GM23338 (cell line): ENCODE measurements at regions not wholly inside any gene's neighbourhood (a gene's known extent, or its start where the extent isn't known, plus 50 kb on each side); places are given as distances from the start of the nearest gene placed in this dataset.
"Not testable (repeated sequence)": the region's sequence is repeated elsewhere in the genome, so short reads cannot be mapped to it uniquely, and the experiment has no call there.

ENCODE experiments used
- ATAC-seq: fragments of 200-7000 bp; cut with Tn5 transposase; 3 replicates; pipeline ENCODE4 v1.9.1; 2020
- DNase-seq: peaks from one replicate; pipeline ENCODE4 v3.0.0-alpha.2; 2015; ENCODE audit warnings: low spot score
- H2AFZ ChIP-seq: fragments of 200-600 bp; sonication (generic); 2 replicates; pipeline ENCODE4 v1.8.0; 2016; ENCODE audit warnings: antibody characterized with exemption, mild to moderate bottlenecking, moderate library complexity
- H3F3A ChIP-seq: fragments of 200-600 bp; sonication (generic); replicated peaks from 2 replicates; pipeline ENCODE4 v1.8.0; 2017; ENCODE audit warnings: antibody characterized with exemption, mixed run types, low read depth
- H3K27ac ChIP-seq: fragments of 200-600 bp; sonication (generic); 2 replicates; pipeline ENCODE4 v1.6.1; 2016; ENCODE audit warnings: low read depth
- H3K27me3 ChIP-seq: fragments of 200-600 bp; sonication (generic); 2 replicates; pipeline ENCODE4 v1.8.0; 2016; ENCODE audit warnings: mild to moderate bottlenecking, mixed run types, moderate library complexity; ENCODE audit not compliant: insufficient read depth
- H3K36me3 ChIP-seq: fragments of 200-600 bp; sonication (generic); 2 replicates; pipeline ENCODE4 v1.8.0; 2016; ENCODE audit warnings: mild to moderate bottlenecking; ENCODE audit not compliant: insufficient read depth
- H3K4me1 ChIP-seq: fragments of 200-600 bp; sonication (generic); 2 replicates; pipeline ENCODE4 v1.8.0; 2016; ENCODE audit warnings: mild to moderate bottlenecking, moderate library complexity; ENCODE audit not compliant: insufficient read depth
- H3K4me2 ChIP-seq: fragments of 200-600 bp; sonication (generic); 2 replicates; pipeline ENCODE4 v1.7.1; 2017; ENCODE audit warnings: mixed run types
- H3K4me3 ChIP-seq: fragments of 200-600 bp; sonication (generic); 2 replicates; pipeline ENCODE4 v1.6.1; 2016; ENCODE audit warnings: mixed run types
- H3K79me2 ChIP-seq: fragments of 200-600 bp; sonication (generic); replicated peaks from 2 replicates; pipeline ENCODE4 v1.8.0; 2017; ENCODE audit warnings: mild to moderate bottlenecking; ENCODE audit not compliant: insufficient read depth
- H3K9me2 ChIP-seq: fragments of 200-600 bp; sonication (generic); 2 replicates; pipeline ENCODE4 v1.8.0; 2017; ENCODE audit not compliant: insufficient read depth
- H4K20me1 ChIP-seq: fragments of 200-600 bp; sonication (generic); replicated peaks from 2 replicates; pipeline ENCODE4 v1.8.0; 2017; ENCODE audit warnings: mild to moderate bottlenecking; ENCODE audit not compliant: insufficient read depth
- H3K27ac Mint-ChIP-seq: 2 replicates; pipeline ENCODE4 v1.8.0; 2020; ENCODE audit warnings: inconsistent platforms, mild to moderate bottlenecking, moderate library complexity, mixed read lengths
- H3K27me3 Mint-ChIP-seq: 3 replicates; pipeline ENCODE4 v1.8.0; 2022; ENCODE audit warnings: low read depth, mild to moderate bottlenecking, moderate library complexity, mixed read lengths, inconsistent platforms; ENCODE audit not compliant: insufficient read depth, poor library complexity
- H3K36me3 Mint-ChIP-seq: 3 replicates; pipeline ENCODE4 v1.8.0; 2021; ENCODE audit warnings: low read depth, mild to moderate bottlenecking, inconsistent platforms, moderate library complexity, mixed read lengths
- H3K4me1 Mint-ChIP-seq: 3 replicates; pipeline ENCODE4 v1.8.0; 2020; ENCODE audit warnings: mild to moderate bottlenecking, inconsistent platforms, mixed read lengths
- H3K4me3 Mint-ChIP-seq: 3 replicates; pipeline ENCODE4 v1.8.0; 2021; ENCODE audit warnings: moderate library complexity, mild to moderate bottlenecking, inconsistent platforms, mixed read lengths
- H3K9me3 Mint-ChIP-seq: 3 replicates; pipeline ENCODE4 v1.8.0; 2020; ENCODE audit warnings: moderate library complexity, mild to moderate bottlenecking, inconsistent platforms, mixed read lengths
- ETS1 ChIP-seq: IDR thresholded peaks from 2 replicates; pipeline ENCODE4 v1.6.1; 2016; ENCODE audit warnings: antibody characterized with exemption
- EZH2 ChIP-seq: fragments of 200-600 bp; sonication (generic); IDR thresholded peaks from one replicate; pipeline ENCODE4 v1.8.0; 2017; ENCODE audit warnings: antibody characterized with exemption, mild to moderate bottlenecking, low read depth; ENCODE audit not compliant: unreplicated experiment
- EZH2phosphoT487 ChIP-seq: fragments of 200-600 bp; sonication (generic); IDR thresholded peaks from one replicate; pipeline ENCODE4 v1.8.1; 2018; ENCODE audit warnings: antibody characterized with exemption; ENCODE audit not compliant: unreplicated experiment
- JUNB ChIP-seq: IDR thresholded peaks from one replicate; pipeline ENCODE4 v1.6.1; 2016; ENCODE audit warnings: antibody characterized with exemption; ENCODE audit not compliant: unreplicated experiment
- NANOG ChIP-seq: IDR thresholded peaks from 2 replicates; pipeline ENCODE4 v1.6.1; 2016; ENCODE audit warnings: antibody characterized with exemption, borderline replicate concordance
- POLR2AphosphoS5 ChIP-seq: IDR thresholded peaks from 2 replicates; pipeline ENCODE4 v1.6.1; 2016; ENCODE audit warnings: antibody characterized with exemption, low read depth
- REST ChIP-seq: IDR thresholded peaks from one replicate; pipeline ENCODE4 v1.6.1; 2018; ENCODE audit warnings: antibody characterized with exemption; ENCODE audit not compliant: unreplicated experiment
- ZNF114 ChIP-seq: fragments of 250-450 bp; sonication (Bioruptor Pico); IDR thresholded peaks from 2 replicates; pipeline ENCODE4 v1.5.0; 2020; ENCODE audit warnings: mild to moderate bottlenecking, moderate library complexity
- ZNF331 ChIP-seq: fragments of 250-450 bp; sonication (Bioruptor Pico); IDR thresholded peaks from 2 replicates; pipeline ENCODE4 v1.5.0; 2020; ENCODE audit warnings: low read depth, mild to moderate bottlenecking, moderate library complexity
- ZNF462 ChIP-seq: fragments of 250-450 bp; sonication (Bioruptor Pico); IDR thresholded peaks from 2 replicates; pipeline ENCODE4 v1.5.0; 2020; ENCODE audit warnings: mild to moderate bottlenecking, moderate library complexity

- Histone ChIP-seq H3K4me2 (no peak overlapping the region), H3K36me3 (no peaks in the 10 kb centered on the region), H3F3A (no peaks in the 10 kb centered on the region), H3K27me3 (no peaks in the 10 kb centered on the region), H3K27ac (no peak overlapping the region), H3K79me2 (no peaks in the 10 kb centered on the region), H4K20me1 (no peaks in the 10 kb centered on the region), H3K4me3 (no peak overlapping the region), H3K4me1 (no peaks in the 10 kb centered on the region), H3K9me2 (0 out of 2 replicates have a peak, but pooled peaks cover 4% of the 10 kb centered on the region), H2AFZ (no peak overlapping the region)
- H3K36me3 Mint-ChIP-seq: peaks cover 9% of the 10 kb centered on the region; the same call in 2 of the 3 replicates
- peaks cover 13% of the 10 kb centered on the region; the same call in 2 of the 3 replicates for H3K9me3 Mint-ChIP-seq
- H3K4me1 Mint-ChIP-seq: peaks cover under 1% of the 10 kb centered on the region
- ATAC-seq (no peak), DNase-seq (no peak)
- no peak overlapping the region for H3K4me3 Mint-ChIP-seq
- peaks cover 8% of the 10 kb centered on the region for H3K27me3 Mint-ChIP-seq
- no peak overlapping the region for H3K27ac Mint-ChIP-seq
- TF ChIP-seq EZH2phosphoT487 (no peak), NANOG (no peak), POLR2AphosphoS5 (no peak), ZNF114 (no peak), JUNB (no peak), ZNF331 (CRISPR knock-in tag) (no peak), REST (no peak), EZH2 (no peak), ZNF462 (CRISPR knock-in tag) (no peak), ETS1 (no peak)
Observed at GRCh38 chr2:65602603-65603235, 170.3 kb upstream of the SPRED2 start.

- not testable (repeated sequence) for H3K4me3 Mint-ChIP-seq, H3K79me2 ChIP-seq, H3K4me1 Mint-ChIP-seq, H3K27ac Mint-ChIP-seq, H3K9me2 ChIP-seq, H3K4me3 ChIP-seq, DNase-seq, H3K27me3 ChIP-seq, H3K27ac ChIP-seq, H2AFZ ChIP-seq, H4K20me1 ChIP-seq, H3K36me3 Mint-ChIP-seq, H3F3A ChIP-seq, H3K4me2 ChIP-seq, ATAC-seq, H3K36me3 ChIP-seq, H3K27me3 Mint-ChIP-seq, H3K4me1 ChIP-seq
- H3K9me3 Mint-ChIP-seq: peaks cover 13% of the 10 kb centered on the region; the same call in 2 of the 3 replicates
Observed at GRCh38 chr2:65600871-65601270, 168.5 kb upstream of the SPRED2 start.
